ENCODE measurements at regions not wholly inside any gene's neighbourhood (a gene's known extent, or its start where the extent isn't known, plus 50 kb on each side); places are given as distances from the start of the nearest gene placed in this dataset.

DNA sequence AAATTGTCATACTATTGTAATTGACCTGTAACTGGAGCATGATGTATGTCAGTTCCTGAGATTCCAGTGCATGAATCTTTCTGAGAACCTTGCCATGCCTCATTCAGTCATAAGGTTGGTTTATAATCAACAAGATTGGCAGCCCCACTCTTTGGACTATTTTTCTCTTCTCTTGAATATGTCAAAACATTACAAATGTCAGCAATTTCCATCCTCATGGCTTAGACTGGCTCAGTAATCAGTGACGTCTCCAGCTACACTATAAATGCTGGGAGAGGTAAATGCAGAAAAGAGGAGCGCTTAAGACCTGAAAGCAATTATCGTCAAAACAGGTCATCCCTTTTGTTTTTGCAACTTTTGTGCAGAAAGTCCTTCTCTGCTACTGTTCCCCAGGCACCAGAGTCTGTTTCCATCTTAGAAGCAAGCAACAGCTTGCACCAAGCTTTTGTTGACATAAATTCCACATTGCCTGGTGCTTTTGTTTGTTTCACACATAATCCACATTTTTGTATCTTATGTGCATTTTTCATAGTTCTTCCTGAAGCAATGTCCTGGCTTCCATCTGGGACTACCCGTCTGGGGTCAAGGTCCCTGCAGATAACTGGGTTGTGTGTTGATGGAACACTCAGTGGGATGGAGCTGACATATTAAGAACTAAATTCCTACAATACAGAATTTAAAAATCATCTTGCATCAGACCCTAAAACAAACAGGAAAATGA lies 149.8 kb downstream of the OSR1 start:
- TF ChIP-seq, protein P1, sequence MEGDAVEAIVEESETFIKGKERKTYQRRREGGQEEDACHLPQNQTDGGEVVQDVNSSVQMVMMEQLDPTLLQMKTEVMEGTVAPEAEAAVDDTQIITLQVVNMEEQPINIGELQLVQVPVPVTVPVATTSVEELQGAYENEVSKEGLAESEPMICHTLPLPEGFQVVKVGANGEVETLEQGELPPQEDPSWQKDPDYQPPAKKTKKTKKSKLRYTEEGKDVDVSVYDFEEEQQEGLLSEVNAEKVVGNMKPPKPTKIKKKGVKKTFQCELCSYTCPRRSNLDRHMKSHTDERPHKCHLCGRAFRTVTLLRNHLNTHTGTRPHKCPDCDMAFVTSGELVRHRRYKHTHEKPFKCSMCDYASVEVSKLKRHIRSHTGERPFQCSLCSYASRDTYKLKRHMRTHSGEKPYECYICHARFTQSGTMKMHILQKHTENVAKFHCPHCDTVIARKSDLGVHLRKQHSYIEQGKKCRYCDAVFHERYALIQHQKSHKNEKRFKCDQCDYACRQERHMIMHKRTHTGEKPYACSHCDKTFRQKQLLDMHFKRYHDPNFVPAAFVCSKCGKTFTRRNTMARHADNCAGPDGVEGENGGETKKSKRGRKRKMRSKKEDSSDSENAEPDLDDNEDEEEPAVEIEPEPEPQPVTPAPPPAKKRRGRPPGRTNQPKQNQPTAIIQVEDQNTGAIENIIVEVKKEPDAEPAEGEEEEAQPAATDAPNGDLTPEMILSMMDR (conservative IDR thresholded peaks at IDR 0.05), result no peak
- TF ChIP-seq ZFX (IDR thresholded peaks at IDR 0.05), result no peak
- no peak overlapping the region for H3K27ac ChIP-seq

DNA sequence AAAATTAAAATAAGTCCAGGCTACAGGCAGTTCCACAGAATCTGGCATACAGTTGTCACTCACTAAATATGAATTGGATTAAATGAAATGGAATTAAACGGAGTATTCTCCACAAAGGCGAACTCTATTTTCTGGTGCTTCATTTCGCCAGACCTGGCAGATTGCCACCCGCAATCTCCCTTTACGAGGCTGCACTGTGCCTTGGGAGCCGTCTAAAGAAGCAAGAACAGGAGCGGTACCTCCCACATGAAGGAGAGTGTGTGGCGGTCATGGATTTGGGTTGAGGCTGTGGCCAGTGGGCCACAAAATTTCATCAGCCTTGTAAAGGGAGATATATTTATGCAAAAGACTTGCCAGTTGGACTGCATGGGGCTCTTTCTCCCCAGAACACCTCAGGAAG lies 151.0 kb downstream of the OSR1 start:
- TF ChIP-seq, protein P1 (conservative IDR thresholded peaks at IDR 0.05), result no peak
- no peak for TF ChIP-seq ZFX (IDR thresholded peaks at IDR 0.05)
- H3K27ac ChIP-seq, result no peak overlapping the region

DNA sequence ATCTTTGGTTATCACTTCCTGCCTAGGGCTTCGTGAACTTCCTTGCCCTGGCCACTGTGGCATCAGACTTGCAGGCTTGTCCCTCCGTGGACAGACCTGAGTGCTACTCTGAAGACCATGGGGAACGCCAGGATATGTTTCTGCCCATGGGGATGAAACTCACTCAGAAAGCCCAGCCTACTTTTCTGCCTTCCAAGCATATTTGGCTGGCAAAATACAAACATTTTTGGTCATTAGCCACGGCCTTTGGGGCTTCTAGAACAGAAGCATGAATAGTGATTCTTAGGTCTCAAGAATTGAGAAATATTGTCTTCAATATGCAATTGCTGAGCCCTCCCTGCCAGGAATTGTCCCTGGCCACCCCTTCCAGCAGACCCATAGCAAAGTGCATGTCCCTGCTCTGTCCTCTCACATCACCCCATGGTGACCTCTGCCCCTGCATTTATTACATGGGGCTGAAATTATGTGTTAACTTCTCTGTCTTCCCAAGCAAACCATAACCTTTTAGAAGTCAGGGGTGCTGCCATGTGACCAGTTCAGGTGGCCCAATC lies 152.4 kb downstream of the OSR1 start:
- TF ChIP-seq ZFX (IDR thresholded peaks at IDR 0.05), result no peak
- TF ChIP-seq, protein P1 (conservative IDR thresholded peaks at IDR 0.05), result no peak
- H3K27ac ChIP-seq, result no peak overlapping the region

DNA sequence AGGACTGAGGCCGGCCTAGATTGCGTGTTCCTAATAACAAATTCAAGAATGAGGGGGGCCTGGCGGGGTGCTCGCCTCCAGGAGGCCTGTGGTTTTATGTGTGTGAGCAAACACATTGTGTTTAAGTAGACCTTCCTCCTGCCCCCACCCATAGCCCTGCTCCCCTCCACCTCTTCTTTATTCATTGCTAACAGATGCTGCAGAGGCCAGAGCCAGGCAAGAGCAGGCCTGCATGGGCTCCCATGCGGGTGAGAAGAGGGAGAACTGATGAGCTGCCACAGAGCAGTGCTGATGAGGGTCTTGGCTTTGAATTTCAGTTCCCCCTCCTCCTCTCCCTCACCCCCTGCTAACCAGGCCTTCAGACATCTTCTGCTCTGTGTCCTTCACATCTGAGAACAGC lies 154.6 kb downstream of the OSR1 start:
- no peak for TF ChIP-seq ZFX (IDR thresholded peaks at IDR 0.05)
- TF ChIP-seq, protein P1 (conservative IDR thresholded peaks at IDR 0.05), result no peak

DNA sequence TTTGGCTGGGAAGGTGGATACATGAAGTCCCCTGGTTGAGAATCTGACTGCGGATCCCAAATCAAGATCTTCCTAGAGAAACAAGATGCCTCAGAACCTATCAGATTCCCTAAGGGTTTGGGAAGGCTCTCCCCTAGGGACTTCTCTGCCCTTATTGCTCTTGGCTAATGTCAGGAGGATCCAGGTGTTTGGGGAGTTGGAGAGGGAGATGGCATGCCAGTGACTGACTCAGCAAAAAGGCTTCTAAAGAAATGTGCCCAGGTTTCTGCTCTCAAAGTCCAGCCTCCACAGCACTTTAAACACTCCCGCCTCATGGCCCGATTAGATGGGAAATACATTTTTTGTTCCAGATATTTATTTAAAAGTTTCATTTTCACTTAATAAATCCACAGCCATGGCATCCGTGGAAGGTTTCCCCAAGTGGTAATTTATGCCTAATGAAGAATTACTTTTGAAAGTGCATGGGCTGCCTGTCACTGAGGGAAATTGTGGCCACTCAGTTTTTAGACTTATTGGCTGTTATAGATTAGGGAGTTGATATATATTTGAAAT lies 156.4 kb downstream of the OSR1 start:
- H3K27ac ChIP-seq, result no peak overlapping the region
- TF ChIP-seq ZFX (IDR thresholded peaks at IDR 0.05), result no peak
- TF ChIP-seq, protein P1 (conservative IDR thresholded peaks at IDR 0.05), result no peak

More for the DNA sequence above, 154.6 kb downstream of the OSR1 start:
- no peak overlapping the region for H3K27ac ChIP-seq

DNA sequence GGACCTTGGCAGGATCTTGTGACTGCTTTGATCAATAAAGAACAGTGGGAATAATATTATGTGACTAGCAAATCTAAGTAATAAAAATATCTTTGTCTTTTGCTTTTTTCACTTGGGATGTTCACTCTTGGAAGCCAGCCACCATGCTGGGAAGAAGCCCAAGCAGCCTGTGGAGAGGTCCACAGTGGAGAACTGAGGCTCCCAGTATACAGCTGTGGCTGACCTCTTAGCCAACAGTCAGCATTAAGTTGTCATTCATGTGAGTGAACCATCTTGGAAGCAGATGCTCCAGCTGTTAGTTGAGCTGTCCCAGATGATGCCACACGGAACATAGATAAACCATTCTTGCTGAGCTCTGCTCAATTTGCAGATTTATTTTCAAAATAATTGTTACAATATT lies 160.0 kb downstream of the OSR1 start:
- TF ChIP-seq ZFX (IDR thresholded peaks at IDR 0.05), result no peak
- TF ChIP-seq, protein P1 (conservative IDR thresholded peaks at IDR 0.05), result no peak

DNA sequence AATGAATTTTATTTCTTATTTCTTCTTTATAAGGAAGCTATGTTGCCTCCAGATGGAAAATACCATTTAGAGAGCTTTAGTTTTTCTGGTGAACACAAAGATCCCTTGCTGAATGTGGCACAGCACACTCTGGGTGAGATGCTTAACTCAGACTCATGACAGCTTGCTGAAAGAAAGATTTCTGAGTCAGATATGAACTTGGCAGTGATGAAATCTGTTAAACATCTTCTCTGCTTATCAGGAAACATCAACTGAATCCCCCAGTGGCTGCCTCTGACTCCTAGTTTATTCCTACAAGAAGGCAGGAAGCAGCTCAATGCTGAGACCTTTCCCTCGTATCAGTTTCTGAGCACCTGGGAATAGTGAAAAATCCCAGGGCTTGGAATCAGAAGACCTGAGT lies 162.8 kb downstream of the OSR1 start:
- TF ChIP-seq, protein P1 (conservative IDR thresholded peaks at IDR 0.05), result no peak
- TF ChIP-seq ZFX (IDR thresholded peaks at IDR 0.05), result no peak
- no peak overlapping the region for H3K27ac ChIP-seq

More for the DNA sequence above, 160.0 kb downstream of the OSR1 start:
- no peak overlapping the region for H3K27ac ChIP-seq
